GM19239 (cell line): ENCODE measurements at regions not wholly inside any gene's neighbourhood (a gene's known extent, or its start where the extent isn't known, plus 50 kb on each side); places are given as distances from the start of the nearest gene placed in this dataset.

ENCODE experiments used
- DNase-seq: peaks from one replicate; pipeline ENCODE4 v3.0.0; 2011; ENCODE audit warnings: low spot score; ENCODE audit not compliant: insufficient read length
- FAIRE-seq: peaks from 2 replicates; lab custom pipeline; 2011; peaks lifted over from hg19 to GRCh38; lab: Jason Lieb, UNC

GRCh38 chr5:124593952-124594351 lies 152.5 kb downstream of the ZNF608 start:
- no peak for DNase-seq

GRCh38 chr5:124592891-124593290 lies 153.5 kb downstream of the ZNF608 start:
- FAIRE-seq (no peak), DNase-seq (no peak)

More at GRCh38 chr5:124593952-124594351, 152.5 kb downstream of the ZNF608 start:
- FAIRE-seq, result no peak

- DNase-seq (no peak), FAIRE-seq (no peak)
Observed at GRCh38 chr5:124591583-124591982, 154.9 kb downstream of the ZNF608 start.

- no peak for DNase-seq
Observed at GRCh38 chr5:124590686-124591085, 155.8 kb downstream of the ZNF608 start.

GRCh38 chr5:124587280-124587679 lies 159.2 kb downstream of the ZNF608 start:
- DNase-seq, result no peak
- FAIRE-seq, result no peak

More at GRCh38 chr5:124590686-124591085, 155.8 kb downstream of the ZNF608 start:
- no peak for FAIRE-seq

GRCh38 chr5:124584991-124585715 lies 161.3 kb downstream of the ZNF608 start:
- FAIRE-seq, result no peak
- DNase-seq, result no peak

GRCh38 chr5:124583469-124584350 lies 162.7 kb downstream of the ZNF608 start:
- FAIRE-seq, result peak; percentile 97
- DNase-seq, result peak; percentile 58

GRCh38 chr5:124582561-124582840 lies 163.9 kb downstream of the ZNF608 start:
- DNase-seq, result no peak
- FAIRE-seq, result no peak

GRCh38 chr5:124581738-124582560 lies 164.5 kb downstream of the ZNF608 start:
- DNase-seq (no peak), FAIRE-seq (no peak)

- no peak for DNase-seq
- FAIRE-seq, result no peak
Observed at GRCh38 chr5:124580925-124581737, 165.3 kb downstream of the ZNF608 start.

GRCh38 chr5:124580512-124580911 lies 165.9 kb downstream of the ZNF608 start:
- FAIRE-seq (no peak), DNase-seq (no peak)

GRCh38 chr5:124576848-124577409 lies 169.5 kb downstream of the ZNF608 start:
- FAIRE-seq (no peak), DNase-seq (no peak)

GRCh38 chr5:124575725-124576124 lies 170.7 kb downstream of the ZNF608 start:
- FAIRE-seq (no peak), DNase-seq (no peak)

GRCh38 chr5:124574521-124575436 lies 171.7 kb downstream of the ZNF608 start:
- FAIRE-seq (no peak), DNase-seq (no peak)

GRCh38 chr5:124572971-124573370 lies 173.5 kb downstream of the ZNF608 start:
- no peak for DNase-seq
- FAIRE-seq, result no peak

- FAIRE-seq, result no peak
- no peak for DNase-seq
Observed at GRCh38 chr5:124570285-124571035, 176.0 kb downstream of the ZNF608 start.

- DNase-seq (no peak), FAIRE-seq (no peak)
Observed at GRCh38 chr5:124566875-124567450, 179.5 kb downstream of the ZNF608 start.
